Endodermal cell (in vitro differentiated cells): ENCODE measurements at regions not wholly inside any gene's neighbourhood (a gene's known extent, or its start where the extent isn't known, plus 50 kb on each side); places are given as distances from the start of the nearest gene placed in this dataset.

ENCODE experiments used
- DNase-seq: peaks from one replicate; pipeline ENCODE4 v3.0.0-alpha.2; 2017
- H3K27ac ChIP-seq: 2 replicates; pipeline ENCODE4 v1.5.1; 2013; ENCODE audit warnings: mild to moderate bottlenecking, low read depth, low read length, moderate library complexity
- H3K27me3 ChIP-seq: 2 replicates; pipeline ENCODE4 v1.6.1; 2013; ENCODE audit warnings: mild to moderate bottlenecking, low read length, moderate library complexity; ENCODE audit not compliant: insufficient read depth, control insufficient read depth, poor library complexity, severe bottlenecking
- H3K36me3 ChIP-seq: 2 replicates; pipeline ENCODE4 v1.7.0; 2013; ENCODE audit warnings: mild to moderate bottlenecking, low read length, moderate library complexity; ENCODE audit not compliant: control insufficient read depth, insufficient read depth
- H3K4me1 ChIP-seq: one replicate; pipeline ENCODE4 v1.7.0; 2013; ENCODE audit warnings: low read length; ENCODE audit not compliant: control insufficient read depth, insufficient read depth
- H3K4me3 ChIP-seq: 2 replicates; pipeline ENCODE4 v1.5.1; 2013; ENCODE audit warnings: mild to moderate bottlenecking, low read length, moderate library complexity
- H3K9ac ChIP-seq: 2 replicates; pipeline ENCODE4 v1.6.1; 2013; ENCODE audit warnings: mild to moderate bottlenecking, low read length, moderate library complexity; ENCODE audit not compliant: poor library complexity, severe bottlenecking; ENCODE audit errors: extremely low read depth
- H3K9me3 ChIP-seq: 2 replicates; pipeline ENCODE4 v1.6.1; 2013; ENCODE audit warnings: mild to moderate bottlenecking, low read length, moderate library complexity; ENCODE audit not compliant: control insufficient read depth
- H3K27ac Mint-ChIP-seq: 2 replicates; pipeline ENCODE4 v1.8.0; 2020; ENCODE audit warnings: mixed read lengths
- H3K27me3 Mint-ChIP-seq: 2 replicates; pipeline ENCODE4 v1.8.0; 2021; ENCODE audit warnings: mild to moderate bottlenecking, mixed read lengths; ENCODE audit not compliant: insufficient read depth
- H3K36me3 Mint-ChIP-seq: 2 replicates; pipeline ENCODE4 v1.8.0; 2020; ENCODE audit warnings: low read depth, mixed read lengths
- H3K4me1 Mint-ChIP-seq: 2 replicates; pipeline ENCODE4 v1.8.0; 2020; ENCODE audit warnings: mixed read lengths
- H3K4me3 Mint-ChIP-seq: 2 replicates; pipeline ENCODE4 v1.8.0; 2020; ENCODE audit warnings: mild to moderate bottlenecking, moderate library complexity, mixed read lengths
- H3K9me3 Mint-ChIP-seq: 2 replicates; pipeline ENCODE4 v1.8.0; 2020; ENCODE audit warnings: mild to moderate bottlenecking, mixed read lengths
- WGBS, 2 experiments: methylation state at CpG; one replicate each; pipeline versions ENCODE4 v1.1.5 to v1.1.7; 2013; ENCODE audit warnings: missing lambda C conversion rate in 2 of 2, mixed read lengths in 1 of 2; ENCODE audit not compliant: insufficient coverage in 1 of 2, insufficient read length in 1 of 2; 5-methylcytosine and 5-hydroxymethylcytosine counted together
- TF ChIP-seq, protein P1 (sequence below): fragments of 200-600 bp; sonication (generic); conservative IDR thresholded peaks from 2 replicates; pipeline ENCODE4 v1.5.0; 2021; ENCODE audit warnings: antibody characterized with exemption, mild to moderate bottlenecking

DNA sequence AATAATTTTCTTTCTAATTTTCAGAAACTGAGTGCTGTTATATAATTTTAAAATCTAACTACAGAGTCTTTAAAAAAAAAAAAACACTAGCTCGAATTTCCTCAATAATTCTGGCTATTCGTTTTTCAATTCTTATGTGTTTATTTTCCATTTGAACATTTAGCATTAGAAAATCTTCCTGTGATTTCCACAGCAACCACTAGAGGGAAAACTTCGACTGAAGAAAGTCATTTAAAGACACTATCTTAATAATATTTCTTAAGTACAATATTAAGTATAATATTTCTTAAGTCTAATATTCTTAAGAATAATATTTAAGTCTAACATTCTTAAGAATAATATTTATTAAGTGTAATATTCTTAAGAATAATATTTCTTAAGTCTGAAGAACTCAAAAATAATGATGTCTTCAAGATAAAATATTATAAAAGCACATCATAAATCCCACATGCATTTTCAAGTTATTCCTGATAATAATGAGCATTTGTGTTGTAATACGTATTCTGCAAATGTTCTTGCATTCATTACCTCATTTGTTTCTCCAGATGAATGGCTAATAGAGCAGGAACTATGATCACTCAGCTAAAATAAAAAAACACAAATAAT, 118.4 kb upstream of the WDR17 start:
- no peaks in the 10 kb centered on the region for H3K4me1 ChIP-seq
- Mint-ChIP-seq H3K27me3 (no peaks in the 10 kb centered on the region), H3K36me3 (no peaks in the 10 kb centered on the region), H3K27ac (no peak overlapping the region), H3K9me3 (no peaks in the 10 kb centered on the region), H3K4me1 (peaks cover 4% of the 10 kb centered on the region), H3K4me3 (no peak overlapping the region)
- no peak overlapping the region for H3K9ac ChIP-seq
- H3K9me3 ChIP-seq: no peaks in the 10 kb centered on the region
- no peak overlapping the region for H3K27ac ChIP-seq
- H3K4me3 ChIP-seq: no peak overlapping the region
- TF ChIP-seq, protein P1, sequence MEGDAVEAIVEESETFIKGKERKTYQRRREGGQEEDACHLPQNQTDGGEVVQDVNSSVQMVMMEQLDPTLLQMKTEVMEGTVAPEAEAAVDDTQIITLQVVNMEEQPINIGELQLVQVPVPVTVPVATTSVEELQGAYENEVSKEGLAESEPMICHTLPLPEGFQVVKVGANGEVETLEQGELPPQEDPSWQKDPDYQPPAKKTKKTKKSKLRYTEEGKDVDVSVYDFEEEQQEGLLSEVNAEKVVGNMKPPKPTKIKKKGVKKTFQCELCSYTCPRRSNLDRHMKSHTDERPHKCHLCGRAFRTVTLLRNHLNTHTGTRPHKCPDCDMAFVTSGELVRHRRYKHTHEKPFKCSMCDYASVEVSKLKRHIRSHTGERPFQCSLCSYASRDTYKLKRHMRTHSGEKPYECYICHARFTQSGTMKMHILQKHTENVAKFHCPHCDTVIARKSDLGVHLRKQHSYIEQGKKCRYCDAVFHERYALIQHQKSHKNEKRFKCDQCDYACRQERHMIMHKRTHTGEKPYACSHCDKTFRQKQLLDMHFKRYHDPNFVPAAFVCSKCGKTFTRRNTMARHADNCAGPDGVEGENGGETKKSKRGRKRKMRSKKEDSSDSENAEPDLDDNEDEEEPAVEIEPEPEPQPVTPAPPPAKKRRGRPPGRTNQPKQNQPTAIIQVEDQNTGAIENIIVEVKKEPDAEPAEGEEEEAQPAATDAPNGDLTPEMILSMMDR: peak; percentile 86
- no peaks in the 10 kb centered on the region for H3K36me3 ChIP-seq
- WGBS, 2 experiments: 33% methylated on average over 3 of the region's 4 CpGs; no CpG with 5 or more reads in 1 of the 2 experiments
- DNase-seq: no peak
- H3K27me3 ChIP-seq: no peaks in the 10 kb centered on the region

DNA sequence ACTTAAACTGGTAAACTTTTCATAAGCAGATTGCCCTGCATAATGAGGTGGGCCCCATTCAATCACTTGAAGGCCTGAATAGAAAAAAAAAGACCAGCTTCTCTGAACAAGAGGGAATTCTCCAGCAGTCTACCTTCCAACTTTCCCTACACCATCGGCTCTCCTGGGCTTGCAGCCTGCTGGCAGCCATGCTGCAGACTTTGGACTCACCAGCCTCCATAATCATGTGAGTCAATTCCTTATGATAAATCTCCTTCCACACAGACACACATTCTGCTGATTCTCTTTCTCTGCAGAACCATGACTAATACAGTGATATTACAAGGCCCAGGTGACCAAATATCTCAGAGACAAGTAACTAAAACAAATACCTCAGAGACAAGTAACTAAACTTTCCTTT, 113.8 kb upstream of the WDR17 start:
- Histone ChIP-seq H3K9me3 (no peaks in the 10 kb centered on the region), H3K36me3 (no peaks in the 10 kb centered on the region), H3K9ac (no peak overlapping the region), H3K27ac (no peak overlapping the region), H3K27me3 (no peaks in the 10 kb centered on the region), H3K4me1 (no peaks in the 10 kb centered on the region), H3K4me3 (no peak overlapping the region)
- Mint-ChIP-seq H3K4me1 (no peaks in the 10 kb centered on the region), H3K27ac (no peak overlapping the region), H3K36me3 (no peaks in the 10 kb centered on the region), H3K27me3 (no peaks in the 10 kb centered on the region), H3K4me3 (no peak overlapping the region), H3K9me3 (no peaks in the 10 kb centered on the region)
- no peak for DNase-seq
- TF ChIP-seq, protein P1: no peak
- 88 to 100% methylated on average over 1 of the region's 1 CpG for WGBS, 2 experiments

- H3K27me3 Mint-ChIP-seq: no peaks in the 10 kb centered on the region
- no peaks in the 10 kb centered on the region for H3K9me3 Mint-ChIP-seq
- WGBS, 2 experiments: 91 to 100% methylated on average over 1 to 2 of the region's 2 CpGs
- no peaks in the 10 kb centered on the region for H3K36me3 Mint-ChIP-seq
- Histone ChIP-seq H3K27me3 (no peaks in the 10 kb centered on the region), H3K9me3 (no peaks in the 10 kb centered on the region), H3K27ac (no peak overlapping the region), H3K9ac (no peak overlapping the region), H3K36me3 (no peaks in the 10 kb centered on the region), H3K4me3 (no peak overlapping the region), H3K4me1 (no peaks in the 10 kb centered on the region)
- no peak for DNase-seq
- H3K4me3 Mint-ChIP-seq: no peak overlapping the region
- no peaks in the 10 kb centered on the region for H3K4me1 Mint-ChIP-seq
- TF ChIP-seq, protein P1: no peak
- no peak overlapping the region for H3K27ac Mint-ChIP-seq
These were observed 112.5 kb upstream of the WDR17 start for GRCh38 chr4:175953116-175953515.
